ENCODE measurements at regions not wholly inside any gene's neighbourhood (a gene's known extent, or its start where the extent isn't known, plus 50 kb on each side); places are given as distances from the start of the nearest gene placed in this dataset.

GRCh38 chr2:217223222-217223930, 363.5 kb upstream of the TNP1 start:
- TF ChIP-seq, protein P1, sequence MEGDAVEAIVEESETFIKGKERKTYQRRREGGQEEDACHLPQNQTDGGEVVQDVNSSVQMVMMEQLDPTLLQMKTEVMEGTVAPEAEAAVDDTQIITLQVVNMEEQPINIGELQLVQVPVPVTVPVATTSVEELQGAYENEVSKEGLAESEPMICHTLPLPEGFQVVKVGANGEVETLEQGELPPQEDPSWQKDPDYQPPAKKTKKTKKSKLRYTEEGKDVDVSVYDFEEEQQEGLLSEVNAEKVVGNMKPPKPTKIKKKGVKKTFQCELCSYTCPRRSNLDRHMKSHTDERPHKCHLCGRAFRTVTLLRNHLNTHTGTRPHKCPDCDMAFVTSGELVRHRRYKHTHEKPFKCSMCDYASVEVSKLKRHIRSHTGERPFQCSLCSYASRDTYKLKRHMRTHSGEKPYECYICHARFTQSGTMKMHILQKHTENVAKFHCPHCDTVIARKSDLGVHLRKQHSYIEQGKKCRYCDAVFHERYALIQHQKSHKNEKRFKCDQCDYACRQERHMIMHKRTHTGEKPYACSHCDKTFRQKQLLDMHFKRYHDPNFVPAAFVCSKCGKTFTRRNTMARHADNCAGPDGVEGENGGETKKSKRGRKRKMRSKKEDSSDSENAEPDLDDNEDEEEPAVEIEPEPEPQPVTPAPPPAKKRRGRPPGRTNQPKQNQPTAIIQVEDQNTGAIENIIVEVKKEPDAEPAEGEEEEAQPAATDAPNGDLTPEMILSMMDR (optimal IDR thresholded peaks at IDR 0.05 in 1 of 3, IDR thresholded peaks at IDR 0.05 in 1 of 3, conservative IDR thresholded peaks at IDR 0.05 in 1 of 3; ENCODE audit: extremely low read depth in 1 of 3, insufficient read depth in 2 of 3, low read length in 3 of 3) = no peak
- no peak for TF ChIP-seq EZH2 (IDR thresholded peaks at IDR 0.05; ENCODE audit: low read length)

Measured in keratinocyte (primary cell).